GM21360 (cell line): ENCODE measurements at regions not wholly inside any gene's neighbourhood (a gene's known extent, or its start where the extent isn't known, plus 50 kb on each side); places are given as distances from the start of the nearest gene placed in this dataset.
"Not testable (repeated sequence)": the region's sequence is repeated elsewhere in the genome, so short reads cannot be mapped to it uniquely, and the experiment has no call there.

Source experiments
- ATAC-seq: cut with Tn5 transposase; IDR thresholded peaks from one replicate; pipeline ENCODE4 v1.9.1; 2021; ENCODE audit warnings: mild to moderate bottlenecking, moderate library complexity; ENCODE audit not compliant: unreplicated experiment

DNA sequence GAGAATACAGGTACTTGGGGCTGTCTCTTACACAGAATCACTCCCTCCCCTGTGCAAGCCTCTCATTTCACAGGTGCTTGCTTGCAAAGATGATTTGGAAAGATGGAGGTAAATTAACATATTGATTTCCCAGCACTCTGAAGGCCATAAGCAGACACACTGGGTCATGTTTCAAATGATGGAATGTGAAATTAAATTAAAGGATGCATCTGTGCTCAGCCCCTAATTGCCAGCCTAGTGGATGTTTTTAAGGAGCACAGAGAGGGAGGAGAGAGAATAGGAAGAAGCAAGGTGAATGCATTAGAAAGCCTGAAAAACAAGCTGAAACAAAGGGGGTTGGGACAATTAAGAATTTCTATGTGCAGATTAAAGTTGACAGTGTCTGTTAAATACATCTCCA, 96.1 kb upstream of the GRIP1 start:
- no peak for ATAC-seq

DNA sequence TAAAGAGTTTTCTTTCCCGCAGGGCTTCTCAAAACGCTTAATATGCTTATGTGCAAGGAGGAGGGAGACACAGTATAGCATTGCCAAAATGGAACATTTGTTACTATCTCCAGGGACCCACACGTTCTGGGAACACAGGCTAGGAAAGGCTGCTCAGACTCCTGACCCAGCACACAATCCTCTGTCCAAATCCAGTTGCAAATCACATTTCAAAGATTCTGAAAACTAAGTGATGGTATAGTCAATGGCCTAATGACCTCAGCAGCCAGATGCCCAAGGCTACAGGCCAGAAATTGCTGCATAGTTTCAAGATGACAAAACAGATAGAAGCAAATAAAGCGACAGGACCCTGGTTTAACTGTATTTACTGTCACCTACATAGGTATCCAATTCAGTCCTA, 97.0 kb upstream of the GRIP1 start:
- ATAC-seq = no peak

DNA sequence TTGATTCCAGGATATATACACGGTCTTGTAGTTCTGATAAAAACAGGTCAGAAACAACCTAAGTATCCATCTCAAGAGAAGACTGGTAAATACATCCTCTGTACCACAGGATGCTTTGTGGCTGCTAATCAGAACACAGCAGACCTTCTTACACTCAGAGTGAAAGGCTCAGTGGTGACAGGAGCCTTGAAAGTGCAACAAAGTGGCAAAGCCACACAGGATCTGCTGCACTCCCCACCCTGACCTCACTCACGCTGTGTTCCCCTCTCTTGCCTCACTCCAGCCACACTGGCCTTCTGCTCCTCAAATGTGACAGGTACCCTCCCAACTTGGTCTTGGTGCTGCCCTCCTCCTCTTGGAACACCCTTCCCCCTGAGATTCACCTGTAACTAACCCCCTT, 98.1 kb upstream of the GRIP1 start:
- ATAC-seq = peak; percentile 97

DNA sequence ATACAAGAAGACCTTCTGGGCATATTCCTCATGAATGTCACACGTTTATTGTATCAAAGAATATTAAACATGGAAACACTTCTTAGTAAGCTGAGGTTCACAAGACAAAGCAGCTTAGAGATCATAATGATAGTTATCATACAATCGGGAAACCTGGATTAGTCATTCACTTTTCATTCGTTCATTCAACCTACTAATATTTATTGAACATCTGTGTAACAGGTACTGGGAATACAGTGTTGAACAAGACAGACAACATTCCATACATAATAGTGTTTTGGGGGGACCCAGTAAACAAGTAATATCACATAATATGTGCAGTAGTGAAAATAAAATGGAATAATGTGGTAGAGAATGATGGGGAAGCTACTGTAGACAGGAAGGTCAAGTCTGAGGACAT, 100.6 kb upstream of the GRIP1 start:
- ATAC-seq = no peak

GRCh38 chr12:66786531-66787308, 107.8 kb upstream of the GRIP1 start:
- ATAC-seq = no peak

DNA sequence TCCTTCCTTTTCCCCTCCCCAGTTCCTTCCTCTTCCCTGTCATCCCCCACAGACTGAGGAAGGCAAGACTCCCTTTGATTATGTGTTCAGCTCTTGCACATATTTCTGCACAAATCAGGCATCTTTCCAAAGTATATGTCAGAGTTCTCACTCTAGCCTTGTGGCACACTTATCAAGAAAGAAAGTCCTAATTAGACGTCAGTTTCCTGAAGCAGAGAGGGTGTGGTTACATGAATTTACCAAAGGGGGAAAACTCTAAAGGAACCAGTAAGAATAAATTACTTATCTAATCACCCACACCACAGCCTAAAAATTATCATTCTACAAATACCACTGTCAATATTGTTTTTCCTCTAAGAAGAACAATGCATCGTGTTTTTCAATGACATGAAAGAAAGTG, 120.7 kb upstream of the GRIP1 start:
- no peak for ATAC-seq

GRCh38 chr12:66800046-66800445, 121.2 kb upstream of the GRIP1 start:
- no peak for ATAC-seq

GRCh38 chr12:66803930-66804329, 125.1 kb upstream of the GRIP1 start:
- ATAC-seq = no peak

GRCh38 chr12:66804563-66804974, 125.7 kb upstream of the GRIP1 start:
- ATAC-seq = no peak

DNA sequence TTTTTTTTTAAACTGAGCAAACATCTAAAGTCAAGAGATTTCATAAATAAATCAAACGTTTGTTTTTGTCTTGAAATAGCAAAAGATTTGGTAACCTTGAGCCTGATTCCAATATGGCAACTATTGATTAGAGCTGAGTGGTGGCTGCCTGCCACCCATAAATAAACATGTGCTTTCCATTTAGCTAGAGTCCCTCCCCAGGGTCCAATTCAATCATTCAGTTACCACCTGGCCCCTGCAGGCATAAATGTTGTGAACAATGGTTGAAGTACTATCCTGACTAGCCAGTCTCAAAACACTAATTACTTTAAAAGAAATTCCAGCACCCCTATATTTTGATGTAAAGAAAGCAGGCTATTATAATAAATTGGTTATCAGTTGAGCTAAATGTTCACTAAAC, 129.7 kb upstream of the GRIP1 start:
- ATAC-seq = no peak

DNA sequence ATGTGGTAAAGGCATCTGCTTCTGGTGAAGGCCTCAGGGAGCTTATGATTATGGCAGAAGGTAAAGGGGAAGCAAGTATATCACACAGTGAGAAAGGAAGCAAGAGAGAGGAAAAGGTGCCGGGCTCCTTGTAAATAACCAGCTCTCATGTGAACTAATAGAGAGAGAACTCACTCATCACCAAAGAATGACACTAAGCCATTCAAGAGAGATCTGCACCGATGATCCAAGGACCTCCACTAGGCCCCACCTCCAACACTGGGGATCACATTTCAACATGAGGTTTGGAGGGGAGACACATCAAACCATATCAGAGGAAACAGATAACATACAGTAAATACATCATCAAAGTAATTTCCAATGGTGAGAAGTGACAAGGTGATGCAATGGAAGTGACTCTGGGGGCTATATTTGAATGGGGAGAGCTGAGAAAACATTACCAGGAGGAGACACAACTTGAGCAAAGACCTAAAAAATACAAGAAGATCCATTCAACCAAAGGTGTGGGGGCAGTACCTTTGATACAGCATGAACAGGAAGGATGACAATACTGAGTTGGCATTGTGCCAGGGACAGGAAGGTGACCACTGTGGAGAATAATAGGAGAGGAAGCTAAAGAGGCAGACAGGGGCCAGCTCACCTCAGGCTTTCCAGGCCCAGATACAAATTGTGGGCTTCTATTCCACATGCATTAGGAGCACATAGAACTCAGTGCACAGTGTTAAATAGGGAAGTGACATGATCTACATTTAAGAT, 134.4 kb upstream of the GRIP1 start:
- no peak for ATAC-seq

GRCh38 chr12:66819587-66819986, 140.7 kb upstream of the GRIP1 start:
- ATAC-seq = no peak

DNA sequence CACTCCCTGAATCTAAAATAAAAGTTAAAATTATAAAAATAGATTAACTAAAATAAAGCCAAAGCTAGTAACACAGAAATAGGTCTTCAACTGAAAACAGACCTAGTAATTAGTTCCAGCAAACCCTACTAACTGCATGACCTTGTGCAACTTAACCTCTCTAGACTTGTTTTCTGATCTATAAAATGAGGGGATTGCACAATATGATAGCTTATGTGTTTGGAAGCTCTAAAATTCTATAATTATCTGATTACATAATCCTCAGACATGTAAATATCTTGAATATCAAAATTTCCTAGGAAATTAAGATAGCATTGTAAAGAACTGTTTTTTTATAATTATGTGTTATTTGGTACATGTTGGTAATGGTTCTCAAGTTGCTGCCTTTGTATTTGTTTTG, 144.1 kb upstream of the GRIP1 start:
- no peak for ATAC-seq

DNA sequence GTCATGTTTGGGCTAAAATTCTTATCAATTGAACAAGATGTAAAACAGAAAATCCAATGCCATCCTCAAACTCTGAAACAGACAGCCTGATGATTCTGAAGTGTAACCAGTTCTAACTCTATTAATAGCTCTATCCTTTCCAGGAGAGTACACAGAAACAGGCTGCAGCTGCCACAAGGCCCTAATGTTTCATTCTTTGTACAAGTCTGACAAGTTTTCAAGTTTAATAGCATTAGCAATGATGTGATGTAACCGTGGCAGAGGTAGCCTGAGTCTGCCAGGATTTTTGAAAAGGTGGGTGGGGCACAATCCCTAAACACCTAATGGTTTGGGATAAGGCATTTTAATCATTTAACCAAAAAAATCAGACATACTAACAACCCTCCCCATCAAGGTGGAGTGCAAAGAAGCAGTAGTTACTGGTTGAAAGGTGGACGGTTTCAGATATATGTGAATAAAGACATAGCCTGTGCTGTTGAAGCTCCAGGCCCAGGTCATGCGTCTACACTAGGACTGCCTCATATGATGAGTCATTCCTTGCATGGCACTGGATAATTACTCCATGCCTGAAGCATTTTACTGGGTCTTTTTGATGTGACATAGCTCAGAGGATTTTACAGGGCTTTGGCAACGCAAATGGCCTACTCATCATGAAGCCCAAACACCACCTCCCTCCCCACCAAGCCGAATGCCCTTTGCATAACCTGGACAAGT, 145.1 kb upstream of the GRIP1 start:
- ATAC-seq = no peak

- not testable (repeated sequence) for ATAC-seq
These were observed 147.0 kb upstream of the GRIP1 start for GRCh38 chr12:66825921-66826320.

DNA sequence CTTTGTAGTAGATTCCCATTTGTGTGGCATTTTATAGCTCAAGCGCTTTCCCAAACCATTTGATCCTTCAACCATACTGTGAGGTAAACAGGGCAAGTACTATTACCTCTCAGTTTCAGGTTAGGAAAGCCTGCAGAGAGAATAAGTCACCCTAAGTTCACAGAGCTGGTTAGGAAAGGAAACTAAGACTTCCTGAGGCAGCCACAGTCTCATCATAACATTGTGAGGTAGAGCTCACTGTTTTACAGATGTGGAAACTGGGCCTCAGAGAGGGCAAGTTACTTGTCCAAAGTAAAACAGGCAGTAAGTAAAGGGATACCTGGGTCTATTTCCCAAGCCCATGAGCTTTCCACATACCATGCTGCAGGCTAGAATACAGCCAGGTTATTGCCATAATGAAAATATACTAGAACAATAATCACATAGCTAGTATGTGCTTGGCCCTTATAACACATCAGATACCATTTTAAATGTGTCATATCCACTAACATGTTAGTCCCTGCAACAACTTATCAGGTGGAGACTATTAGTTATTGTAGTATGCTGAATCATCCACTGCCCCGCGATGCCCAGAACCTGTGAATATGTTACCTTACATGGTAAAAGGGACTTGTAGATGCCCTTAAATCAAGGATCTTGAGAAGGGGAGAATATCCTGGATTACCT, 150.9 kb upstream of the GRIP1 start:
- no peak for ATAC-seq

- ATAC-seq = no peak
These were observed 152.6 kb upstream of the GRIP1 start for GRCh38 chr12:66831495-66831894.

DNA sequence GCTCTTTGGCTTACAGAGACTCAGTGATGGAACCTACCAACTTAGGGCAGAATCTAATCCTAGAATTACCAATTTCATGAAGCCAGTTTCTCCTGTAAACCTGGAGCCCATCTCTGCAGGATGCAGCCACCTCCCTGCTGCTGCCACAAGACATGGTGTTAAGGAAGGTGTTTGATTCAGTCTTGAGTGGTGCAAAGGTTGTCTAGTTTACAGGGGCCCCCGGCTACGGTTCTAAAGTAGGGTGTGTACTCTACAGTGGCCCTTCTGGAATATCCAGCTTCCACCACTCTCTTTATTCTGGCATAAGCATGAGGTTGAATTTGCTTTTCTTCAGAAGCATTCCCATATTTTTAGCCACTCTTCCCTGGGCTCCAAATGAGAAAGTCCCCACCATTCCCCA, 154.1 kb upstream of the GRIP1 start:
- ATAC-seq = no peak

GRCh38 chr12:66836623-66837310, 157.9 kb upstream of the GRIP1 start:
- ATAC-seq = no peak

DNA sequence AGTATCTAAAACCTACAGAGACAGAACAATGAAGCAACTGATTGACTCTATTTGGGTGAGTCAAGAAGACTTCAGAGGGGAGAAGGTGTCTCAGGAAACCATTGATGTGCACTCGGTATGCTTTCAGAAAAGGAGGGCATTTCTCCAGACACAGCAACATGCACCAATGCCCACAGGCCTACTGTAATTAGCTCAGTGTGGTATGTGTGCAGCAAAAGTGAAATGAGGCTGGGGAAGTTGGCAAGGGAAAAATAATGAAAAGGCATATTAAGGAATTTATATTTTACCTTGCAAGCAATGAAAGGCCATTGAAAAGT, 158.4 kb upstream of the GRIP1 start:
- no peak for ATAC-seq

GRCh38 chr12:66838366-66838765, 159.5 kb upstream of the GRIP1 start:
- ATAC-seq = no peak
